NCI-H187 (cell line): ENCODE measurements at regions not wholly inside any gene's neighbourhood (a gene's known extent, or its start where the extent isn't known, plus 50 kb on each side); places are given as distances from the start of the nearest gene placed in this dataset.
"Not testable (repeated sequence)": the region's sequence is repeated elsewhere in the genome, so short reads cannot be mapped to it uniquely, and the experiment has no call there.

ENCODE experiments used
- DNase-seq, 2 experiments: peaks; one replicate each; lab custom pipeline; 2025; lab: John Stamatoyannopoulos, UW

DNA sequence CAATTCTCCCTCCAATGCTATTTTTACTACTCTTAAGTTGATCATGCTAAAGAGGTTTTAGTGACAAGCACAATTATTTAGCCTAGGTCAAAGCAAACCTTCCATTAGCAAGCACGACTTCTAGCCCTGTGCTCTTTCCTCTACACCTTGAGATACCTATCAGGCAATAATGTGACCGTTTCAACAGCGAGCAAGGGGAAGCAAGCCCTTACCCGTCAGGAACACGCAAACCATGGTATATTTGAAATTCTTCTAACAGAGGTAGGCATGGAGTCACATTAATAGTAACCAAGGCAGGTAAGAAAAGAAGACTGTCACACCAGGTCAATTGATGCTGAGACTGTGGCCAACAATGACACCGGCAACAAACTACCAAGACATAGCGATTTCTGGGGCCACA is 68.9 kb upstream of the VGLL4 start:
- DNase-seq, result no peak

DNA sequence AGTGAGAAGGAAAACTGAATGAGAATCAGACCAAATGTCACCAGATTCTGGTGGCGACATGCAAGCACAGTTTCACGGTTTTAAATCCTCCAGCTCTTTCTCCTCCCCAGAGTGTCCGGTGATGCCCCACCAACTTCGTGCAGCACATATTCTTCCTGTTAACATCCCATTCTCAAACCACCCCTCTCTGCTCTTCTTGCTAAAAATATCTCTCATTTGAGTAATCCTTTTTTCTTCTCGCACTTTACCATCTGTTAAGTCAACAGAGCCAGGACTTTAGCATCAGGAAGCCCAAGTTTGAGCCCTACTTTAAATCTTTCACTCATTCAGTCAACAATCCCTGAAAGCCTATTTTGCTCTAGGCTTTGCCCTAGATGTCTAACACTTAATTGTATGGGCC is 68.2 kb upstream of the VGLL4 start:
- DNase-seq, result no peak

- DNase-seq, result no peak
Measured at GRCh38 chr3:11709782-11710181, 66.1 kb upstream of the VGLL4 start.

DNA sequence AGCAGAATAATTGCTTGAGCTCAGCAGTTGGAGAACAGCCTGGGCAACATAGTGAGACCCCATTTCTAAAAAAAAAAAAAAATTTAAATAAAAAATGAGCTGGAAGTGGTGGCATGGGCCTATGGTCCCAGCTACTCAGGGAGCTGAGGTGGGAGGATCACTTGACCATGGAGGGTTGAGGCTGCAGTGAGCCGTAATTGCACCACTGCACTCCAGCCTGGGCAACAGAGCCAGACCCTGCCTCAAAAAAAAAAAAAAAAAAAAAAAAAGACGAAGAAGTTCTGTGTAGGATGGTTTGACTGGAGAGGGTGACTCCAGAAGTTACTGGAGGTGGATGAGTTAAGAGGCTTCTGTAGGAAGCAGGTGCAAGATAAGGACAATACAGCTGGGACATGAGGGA is 63.4 kb upstream of the VGLL4 start:
- DNase-seq, result not testable (repeated sequence)

DNA sequence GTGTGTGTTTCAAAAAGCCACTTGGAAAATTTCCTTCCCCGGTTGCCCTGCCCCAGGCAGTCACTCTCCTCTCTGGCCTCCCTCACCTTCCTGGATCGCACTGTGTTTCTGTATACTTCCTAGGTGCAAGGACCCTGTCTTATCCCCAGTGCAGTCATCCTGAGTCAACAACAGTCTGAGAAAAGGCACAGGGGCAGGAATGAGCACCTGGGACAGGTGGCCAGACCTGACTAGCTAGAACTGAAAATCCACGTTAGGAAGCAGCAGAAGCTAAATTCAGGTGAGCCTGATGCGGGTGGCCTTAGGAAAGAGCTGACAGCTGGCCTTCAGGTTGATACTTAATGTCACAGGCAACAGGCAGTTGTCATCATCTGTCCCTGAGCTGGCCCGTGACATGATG is 62.9 kb upstream of the VGLL4 start:
- DNase-seq, result no peak

- no peak for DNase-seq
Measured at GRCh38 chr3:11705049-11705448, 61.3 kb upstream of the VGLL4 start.

- DNase-seq, result no peak
Measured at GRCh38 chr3:11703146-11703545, 59.4 kb upstream of the VGLL4 start.

- DNase-seq, result no peak
Measured at GRCh38 chr3:11699083-11699427, 55.3 kb upstream of the VGLL4 start.

- no peak for DNase-seq
Measured at GRCh38 chr3:11698326-11699082, 54.8 kb upstream of the VGLL4 start.

- DNase-seq, result no peak
Measured at GRCh38 chr3:11697701-11698100, 54.0 kb upstream of the VGLL4 start.

- no peak for DNase-seq
Measured at GRCh38 chr3:11696054-11696453, 52.3 kb upstream of the VGLL4 start.
